MM.1S (cell line): ENCODE measurements at regions not wholly inside any gene's neighbourhood (a gene's known extent, or its start where the extent isn't known, plus 50 kb on each side); places are given as distances from the start of the nearest gene placed in this dataset.

Source experiments
- CTCF ChIP-seq: fragments of 300-600 bp; sonication (generic); IDR thresholded peaks from 2 replicates; pipeline ENCODE4 v1.5.1; 2016; ENCODE audit warnings: antibody characterized with exemption, low read length, mixed read lengths
- EZH2 ChIP-seq: fragments of 300-600 bp; sonication (generic); optimal IDR thresholded peaks from 2 replicates; pipeline ENCODE3; 2017; ENCODE audit warnings: low read depth, mild to moderate bottlenecking, antibody characterized with exemption, low read length, mixed read lengths
- EZH2phosphoT487 ChIP-seq: fragments of 300-600 bp; sonication (generic); IDR thresholded peaks from 2 replicates; pipeline ENCODE4 v1.6.1; 2018; ENCODE audit warnings: antibody characterized with exemption, low read length

GRCh38 chr16:5649762-5650743, 552.5 kb upstream of the EEF2KMT start:
- TF ChIP-seq CTCF (no peak), EZH2 (no peak), EZH2phosphoT487 (no peak)
